ENCODE measurements at regions not wholly inside any gene's neighbourhood (a gene's known extent, or its start where the extent isn't known, plus 50 kb on each side); places are given as distances from the start of the nearest gene placed in this dataset.

DNA sequence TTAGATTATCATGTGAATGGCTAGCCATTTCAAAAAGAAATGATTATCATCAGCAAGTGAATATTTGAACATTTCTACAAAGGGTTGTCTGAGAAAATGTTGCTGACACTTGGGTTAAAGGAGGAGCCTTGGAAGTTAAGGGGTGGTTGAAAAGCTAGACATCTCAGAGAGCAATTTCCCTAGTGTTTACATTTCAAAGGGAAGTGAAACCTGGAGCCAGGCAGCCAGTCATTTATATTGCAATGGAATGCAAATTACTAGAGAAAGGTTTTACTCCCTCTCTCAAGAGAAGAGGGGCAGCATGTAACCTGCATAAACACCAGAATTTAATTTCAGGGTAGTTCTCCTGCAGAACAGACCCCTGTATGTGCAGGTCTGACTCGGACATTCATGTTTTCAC, 279.0 kb downstream of the SLC16A7 start:
- Histone ChIP-seq H3K36me3 (ENCODE audit: control insufficient read depth, insufficient read depth, low read length) (no peaks in the 10 kb centered on the region), H3K9ac (ENCODE audit: low read length) (no peak overlapping the region), H3K4me1 (ENCODE audit: control insufficient read depth, insufficient read depth, low read length) (no peaks in the 10 kb centered on the region), H3K4me3 (ENCODE audit: low read length) (no peak overlapping the region), H3K27ac (ENCODE audit: low read depth, low read length) (no peak overlapping the region), H3K27me3 (ENCODE audit: control insufficient read depth, insufficient read depth, low read length) (no peaks in the 10 kb centered on the region)

GRCh38 chr12:59886131-59886733, 290.4 kb downstream of the SLC16A7 start:
- H3K27me3 ChIP-seq (ENCODE audit: control insufficient read depth, insufficient read depth, low read length): no peaks in the 10 kb centered on the region
- no peak overlapping the region for H3K4me3 ChIP-seq (ENCODE audit: low read length)
- no peaks in the 10 kb centered on the region for H3K4me1 ChIP-seq (ENCODE audit: control insufficient read depth, insufficient read depth, low read length)
- H3K36me3 ChIP-seq (ENCODE audit: control insufficient read depth, insufficient read depth, low read length): no peaks in the 10 kb centered on the region
- no peak overlapping the region for H3K9ac ChIP-seq (ENCODE audit: low read length)
- no peak overlapping the region for H3K27ac ChIP-seq (ENCODE audit: low read depth, low read length)

- no peak overlapping the region for H3K4me3 ChIP-seq (ENCODE audit: low read length)
- H3K36me3 ChIP-seq (ENCODE audit: control insufficient read depth, insufficient read depth, low read length): no peaks in the 10 kb centered on the region
- H3K4me1 ChIP-seq (ENCODE audit: control insufficient read depth, insufficient read depth, low read length): no peaks in the 10 kb centered on the region
- no peaks in the 10 kb centered on the region for H3K27me3 ChIP-seq (ENCODE audit: control insufficient read depth, insufficient read depth, low read length)
- H3K27ac ChIP-seq (ENCODE audit: low read depth, low read length): no peak overlapping the region
- H3K9ac ChIP-seq (ENCODE audit: low read length): no peak overlapping the region
Measured at GRCh38 chr12:59887178-59887577, 291.3 kb downstream of the SLC16A7 start.

GRCh38 chr12:59890896-59891579, 295.2 kb downstream of the SLC16A7 start:
- Histone ChIP-seq H3K4me3 (ENCODE audit: low read length) (no peak overlapping the region), H3K4me1 (ENCODE audit: control insufficient read depth, insufficient read depth, low read length) (no peaks in the 10 kb centered on the region), H3K9ac (ENCODE audit: low read length) (no peak overlapping the region), H3K27ac (ENCODE audit: low read depth, low read length) (no peak overlapping the region), H3K36me3 (ENCODE audit: control insufficient read depth, insufficient read depth, low read length) (no peaks in the 10 kb centered on the region), H3K27me3 (ENCODE audit: control insufficient read depth, insufficient read depth, low read length) (no peaks in the 10 kb centered on the region)

DNA sequence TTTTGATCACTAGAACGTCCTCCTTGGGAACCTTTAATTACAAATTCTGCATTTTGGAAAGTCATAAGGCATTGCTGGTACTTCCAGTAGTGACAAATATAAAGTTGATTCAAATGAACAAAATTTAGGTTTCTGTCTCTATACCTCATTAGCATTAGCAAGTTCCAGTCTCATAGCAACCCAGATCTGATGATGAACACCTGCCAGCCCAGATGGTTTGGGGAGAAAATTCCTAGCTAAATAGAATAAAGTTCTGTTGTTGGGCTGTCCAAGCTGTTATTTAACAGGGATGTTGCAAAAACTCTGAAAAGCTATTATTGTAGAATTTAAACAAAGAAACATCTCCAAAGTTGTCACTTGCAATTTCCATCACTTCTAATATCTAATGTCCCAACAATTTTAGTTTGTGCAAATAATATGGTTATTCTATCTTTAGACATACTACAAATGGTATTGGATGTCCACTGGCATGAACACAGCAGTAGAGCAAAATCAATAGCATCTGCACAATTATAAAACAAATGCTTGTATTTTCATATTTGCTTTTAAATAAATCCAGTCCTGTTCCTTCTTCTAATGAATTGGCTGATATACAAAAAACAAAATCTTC, 299.4 kb downstream of the SLC16A7 start:
- Histone ChIP-seq H3K27ac (ENCODE audit: low read depth, low read length) (no peak overlapping the region), H3K27me3 (ENCODE audit: control insufficient read depth, insufficient read depth, low read length) (no peaks in the 10 kb centered on the region), H3K4me3 (ENCODE audit: low read length) (no peak overlapping the region), H3K36me3 (ENCODE audit: control insufficient read depth, insufficient read depth, low read length) (no peaks in the 10 kb centered on the region), H3K4me1 (ENCODE audit: control insufficient read depth, insufficient read depth, low read length) (no peaks in the 10 kb centered on the region), H3K9ac (ENCODE audit: low read length) (no peak overlapping the region)

DNA sequence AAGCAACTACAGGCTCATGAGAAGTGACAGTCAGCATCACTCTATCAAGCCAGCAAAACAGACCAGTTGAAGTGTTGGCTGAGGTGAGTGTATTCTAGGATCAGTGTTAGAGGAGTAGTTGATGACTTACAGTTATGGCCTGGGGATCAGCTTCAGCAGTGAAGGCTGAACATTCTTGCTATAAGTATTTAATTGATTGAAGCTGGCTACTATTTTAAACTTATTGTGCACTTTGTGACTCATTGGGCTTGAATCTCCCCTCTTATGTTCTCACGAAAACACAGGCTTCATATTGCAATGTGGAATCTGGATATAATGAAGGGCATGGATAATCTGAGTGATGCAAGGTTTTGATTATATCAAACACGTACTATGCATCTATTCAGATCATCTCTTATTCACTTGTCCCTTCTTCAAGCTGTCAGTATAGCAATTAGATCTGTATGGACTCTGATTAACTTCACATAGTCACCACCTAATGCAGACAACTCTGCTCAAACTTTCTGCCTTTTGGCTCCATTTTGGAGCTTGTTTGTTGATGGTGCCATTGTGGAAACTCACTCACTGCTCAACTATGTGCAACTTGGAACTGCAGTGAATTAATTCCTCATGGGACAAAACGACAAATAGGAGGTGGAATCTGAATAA, 309.2 kb downstream of the SLC16A7 start:
- Histone ChIP-seq H3K9ac (ENCODE audit: low read length) (no peak overlapping the region), H3K36me3 (ENCODE audit: control insufficient read depth, insufficient read depth, low read length) (no peaks in the 10 kb centered on the region), H3K27me3 (ENCODE audit: control insufficient read depth, insufficient read depth, low read length) (no peaks in the 10 kb centered on the region)

DNA sequence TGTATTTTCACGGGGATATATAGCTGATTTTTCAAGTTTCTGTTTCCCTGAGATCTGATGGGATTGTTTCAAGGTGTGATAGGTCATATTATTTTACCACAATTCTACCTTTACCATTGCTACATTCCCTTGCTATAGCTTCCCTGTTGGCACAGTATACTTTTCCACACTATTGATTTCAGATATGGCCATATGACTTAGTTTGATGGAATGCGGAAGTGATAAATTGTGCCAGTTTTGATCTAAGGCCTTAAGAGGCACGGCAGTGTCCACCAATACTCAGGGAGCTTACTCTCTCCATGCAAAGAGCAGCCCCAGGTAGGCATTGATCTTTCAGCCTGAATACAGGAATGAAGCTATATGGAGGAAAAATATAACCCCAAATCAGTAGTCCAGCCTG, 315.7 kb downstream of the SLC16A7 start:
- H3K4me3 ChIP-seq (ENCODE audit: low read length): no peak overlapping the region
- no peaks in the 10 kb centered on the region for H3K4me1 ChIP-seq (ENCODE audit: control insufficient read depth, insufficient read depth, low read length)
- H3K9ac ChIP-seq (ENCODE audit: low read length): no peak overlapping the region
- H3K36me3 ChIP-seq (ENCODE audit: control insufficient read depth, insufficient read depth, low read length): no peaks in the 10 kb centered on the region
- no peaks in the 10 kb centered on the region for H3K27me3 ChIP-seq (ENCODE audit: control insufficient read depth, insufficient read depth, low read length)
- H3K27ac ChIP-seq (ENCODE audit: low read depth, low read length): no peak overlapping the region

More for the DNA sequence above, 309.2 kb downstream of the SLC16A7 start:
- Histone ChIP-seq H3K27ac (ENCODE audit: low read depth, low read length) (no peak overlapping the region), H3K4me1 (ENCODE audit: control insufficient read depth, insufficient read depth, low read length) (no peaks in the 10 kb centered on the region), H3K4me3 (ENCODE audit: low read length) (no peak overlapping the region)

- Histone ChIP-seq H3K36me3 (ENCODE audit: control insufficient read depth, insufficient read depth, low read length) (no peaks in the 10 kb centered on the region), H3K4me3 (ENCODE audit: low read length) (no peak overlapping the region)
Measured at GRCh38 chr12:59916988-59917387, 321.2 kb downstream of the SLC16A7 start.

DNA sequence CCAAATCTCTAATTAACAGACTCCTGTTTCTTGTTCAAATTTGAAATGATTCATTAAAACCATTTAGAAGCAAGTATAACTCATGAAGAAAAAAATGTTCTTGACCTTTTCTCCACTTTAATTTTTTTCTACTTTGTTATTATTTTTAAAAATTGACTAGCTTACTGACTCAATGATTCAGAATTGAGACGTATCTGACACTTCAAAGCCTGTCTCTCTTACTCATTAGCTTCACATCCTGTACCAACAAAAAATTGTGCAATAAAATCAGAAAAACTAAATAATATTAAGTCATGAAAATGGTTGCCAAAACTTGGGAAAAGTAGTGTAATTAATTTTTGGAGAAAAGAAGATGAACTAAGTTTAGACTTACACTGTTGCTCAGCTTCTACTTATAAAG, 331.2 kb downstream of the SLC16A7 start:
- Histone ChIP-seq H3K4me3 (ENCODE audit: low read length) (no peak overlapping the region), H3K27me3 (ENCODE audit: control insufficient read depth, insufficient read depth, low read length) (no peaks in the 10 kb centered on the region), H3K4me1 (ENCODE audit: control insufficient read depth, insufficient read depth, low read length) (no peaks in the 10 kb centered on the region), H3K36me3 (ENCODE audit: control insufficient read depth, insufficient read depth, low read length) (no peaks in the 10 kb centered on the region), H3K9ac (ENCODE audit: low read length) (no peak overlapping the region), H3K27ac (ENCODE audit: low read depth, low read length) (no peak overlapping the region)

More at GRCh38 chr12:59916988-59917387, 321.2 kb downstream of the SLC16A7 start:
- Histone ChIP-seq H3K27ac (ENCODE audit: low read depth, low read length) (no peak overlapping the region), H3K4me1 (ENCODE audit: control insufficient read depth, insufficient read depth, low read length) (no peaks in the 10 kb centered on the region), H3K27me3 (ENCODE audit: control insufficient read depth, insufficient read depth, low read length) (no peaks in the 10 kb centered on the region), H3K9ac (ENCODE audit: low read length) (no peak overlapping the region)

- Histone ChIP-seq H3K9ac (ENCODE audit: low read length) (no peak overlapping the region), H3K4me3 (ENCODE audit: low read length) (no peak overlapping the region), H3K27ac (ENCODE audit: low read depth, low read length) (no peak overlapping the region), H3K4me1 (ENCODE audit: control insufficient read depth, insufficient read depth, low read length) (no peaks in the 10 kb centered on the region), H3K27me3 (ENCODE audit: control insufficient read depth, insufficient read depth, low read length) (no peaks in the 10 kb centered on the region), H3K36me3 (ENCODE audit: control insufficient read depth, insufficient read depth, low read length) (no peaks in the 10 kb centered on the region)
Measured at GRCh38 chr12:59928416-59928815, 332.6 kb downstream of the SLC16A7 start.

GRCh38 chr12:59929110-59929509, 333.3 kb downstream of the SLC16A7 start:
- H3K27ac ChIP-seq (ENCODE audit: low read depth, low read length): no peak overlapping the region
- no peak overlapping the region for H3K4me3 ChIP-seq (ENCODE audit: low read length)
- H3K9ac ChIP-seq (ENCODE audit: low read length): no peak overlapping the region
- no peaks in the 10 kb centered on the region for H3K4me1 ChIP-seq (ENCODE audit: control insufficient read depth, insufficient read depth, low read length)
- H3K27me3 ChIP-seq (ENCODE audit: control insufficient read depth, insufficient read depth, low read length): no peaks in the 10 kb centered on the region
- H3K36me3 ChIP-seq (ENCODE audit: control insufficient read depth, insufficient read depth, low read length): no peaks in the 10 kb centered on the region

DNA sequence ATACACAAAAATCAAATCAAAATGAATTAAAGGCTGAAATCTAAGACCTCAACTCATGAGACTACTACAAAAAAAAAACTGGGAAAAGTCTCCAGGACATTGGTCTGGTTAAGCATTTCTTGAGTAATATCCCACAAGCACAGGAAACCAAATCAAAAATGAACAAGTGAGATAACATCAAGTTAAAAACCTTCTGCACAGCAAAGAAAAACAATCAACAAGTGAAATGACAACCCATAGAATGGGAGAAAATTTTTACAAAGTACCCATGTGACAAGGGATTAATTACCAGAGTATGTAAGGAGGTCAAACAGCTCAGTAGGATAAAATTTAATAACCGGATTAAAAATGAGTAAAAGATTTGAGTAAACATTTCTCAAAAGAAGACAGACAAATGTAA, 338.7 kb downstream of the SLC16A7 start:
- Histone ChIP-seq H3K36me3 (ENCODE audit: control insufficient read depth, insufficient read depth, low read length) (no peaks in the 10 kb centered on the region), H3K27me3 (ENCODE audit: control insufficient read depth, insufficient read depth, low read length) (no peaks in the 10 kb centered on the region), H3K4me3 (ENCODE audit: low read length) (no peak overlapping the region), H3K27ac (ENCODE audit: low read depth, low read length) (no peak overlapping the region), H3K4me1 (ENCODE audit: control insufficient read depth, insufficient read depth, low read length) (no peaks in the 10 kb centered on the region), H3K9ac (ENCODE audit: low read length) (no peak overlapping the region)
